Lower leg skin (tissue), 4 donors: ENCODE measurements at regions not wholly inside any gene's neighbourhood (a gene's known extent, or its start where the extent isn't known, plus 50 kb on each side); places are given as distances from the start of the nearest gene placed in this dataset.
"Not testable (repeated sequence)": the region's sequence is repeated elsewhere in the genome, so short reads cannot be mapped to it uniquely, and the experiment has no call there.

Experiments
- DNase-seq, 2 donors: peaks; one replicate each; pipeline ENCODE4 v3.0.0-alpha.2; 2019; ENCODE audit warnings: low spot score in 2 of 2
- H3K4me3 ChIP-seq: fragments of 200-600 bp; sonication (generic); 2 replicates; pipeline ENCODE4 v1.5.1; 2017; ENCODE audit warnings: mild to moderate bottlenecking, low read depth; ENCODE audit not compliant: poor library complexity, severe bottlenecking
- POLR2A ChIP-seq, 2 donors: fragments of 450-650 bp; IDR thresholded peaks; one replicate each; pipeline ENCODE4 v1.6.1; 2016 to 2017; ENCODE audit warnings: antibody characterized with exemption in 2 of 2, mild to moderate bottlenecking in 1 of 2, moderate library complexity in 1 of 2
- WGBS, 2 donors: methylation state at CpG; one replicate each; pipeline ENCODE4 v1.1.5; 2018; 5-methylcytosine and 5-hydroxymethylcytosine counted together
- intact Hi-C: fragments of 100-400 bp; cut with DNase I; formaldehyde crosslinking; loops from one replicate; pipeline ENCODE4 v1.15.0; 2023; ENCODE audit warnings: low total_unique reads
- TF ChIP-seq, protein P1 (sequence below), 3 donors: fragments of 450-650 bp; IDR thresholded peaks; one replicate each; pipeline ENCODE4 v1.5.1; 2016; ENCODE audit warnings: antibody characterized with exemption in 3 of 3, mild to moderate bottlenecking in 3 of 3, moderate library complexity in 2 of 3

DNA sequence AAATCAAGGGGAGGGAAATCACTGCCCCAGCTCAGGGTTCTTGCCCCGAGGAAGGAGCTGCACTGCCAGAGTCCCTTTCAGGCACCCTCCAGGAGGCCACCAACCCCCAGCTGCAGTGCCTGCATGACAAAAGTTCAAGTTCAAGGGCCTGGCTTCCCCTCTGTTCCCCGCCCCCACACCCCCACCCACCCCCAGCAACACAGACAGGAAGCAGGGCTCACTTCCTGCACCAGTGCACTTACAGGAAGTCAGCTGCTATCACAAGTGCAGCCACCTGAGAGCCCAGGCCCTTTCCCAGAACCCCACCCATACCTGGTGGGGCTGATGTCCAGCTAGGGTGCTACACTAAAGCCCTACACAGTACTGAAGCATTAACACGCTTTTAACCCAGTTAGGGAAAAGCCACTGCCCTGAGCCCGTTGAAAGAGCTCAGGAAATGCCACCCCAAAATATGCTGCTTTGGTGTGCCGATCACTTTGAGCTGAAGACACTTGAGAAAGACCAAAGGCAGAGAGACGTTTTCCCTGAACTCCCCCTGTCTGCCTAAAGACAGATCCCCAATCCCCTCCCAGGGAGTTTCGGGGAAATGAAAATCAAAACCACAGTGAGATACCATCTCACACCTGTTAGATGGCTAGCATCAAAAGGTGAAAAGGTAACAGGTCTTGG is 109.9 kb upstream of the CAB39 start:
- H3K4me3 ChIP-seq, result no peak overlapping the region
- intact Hi-C loops, result no loop called here
- no peak for DNase-seq
- 53 to 57% methylated on average over 7 of the region's 7 CpGs for WGBS, 2 donors
- no peak for TF ChIP-seq POLR2A (IDR thresholded peaks at IDR 0.05)
- TF ChIP-seq, protein P1, sequence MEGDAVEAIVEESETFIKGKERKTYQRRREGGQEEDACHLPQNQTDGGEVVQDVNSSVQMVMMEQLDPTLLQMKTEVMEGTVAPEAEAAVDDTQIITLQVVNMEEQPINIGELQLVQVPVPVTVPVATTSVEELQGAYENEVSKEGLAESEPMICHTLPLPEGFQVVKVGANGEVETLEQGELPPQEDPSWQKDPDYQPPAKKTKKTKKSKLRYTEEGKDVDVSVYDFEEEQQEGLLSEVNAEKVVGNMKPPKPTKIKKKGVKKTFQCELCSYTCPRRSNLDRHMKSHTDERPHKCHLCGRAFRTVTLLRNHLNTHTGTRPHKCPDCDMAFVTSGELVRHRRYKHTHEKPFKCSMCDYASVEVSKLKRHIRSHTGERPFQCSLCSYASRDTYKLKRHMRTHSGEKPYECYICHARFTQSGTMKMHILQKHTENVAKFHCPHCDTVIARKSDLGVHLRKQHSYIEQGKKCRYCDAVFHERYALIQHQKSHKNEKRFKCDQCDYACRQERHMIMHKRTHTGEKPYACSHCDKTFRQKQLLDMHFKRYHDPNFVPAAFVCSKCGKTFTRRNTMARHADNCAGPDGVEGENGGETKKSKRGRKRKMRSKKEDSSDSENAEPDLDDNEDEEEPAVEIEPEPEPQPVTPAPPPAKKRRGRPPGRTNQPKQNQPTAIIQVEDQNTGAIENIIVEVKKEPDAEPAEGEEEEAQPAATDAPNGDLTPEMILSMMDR (IDR thresholded peaks at IDR 0.05), result no peak

DNA sequence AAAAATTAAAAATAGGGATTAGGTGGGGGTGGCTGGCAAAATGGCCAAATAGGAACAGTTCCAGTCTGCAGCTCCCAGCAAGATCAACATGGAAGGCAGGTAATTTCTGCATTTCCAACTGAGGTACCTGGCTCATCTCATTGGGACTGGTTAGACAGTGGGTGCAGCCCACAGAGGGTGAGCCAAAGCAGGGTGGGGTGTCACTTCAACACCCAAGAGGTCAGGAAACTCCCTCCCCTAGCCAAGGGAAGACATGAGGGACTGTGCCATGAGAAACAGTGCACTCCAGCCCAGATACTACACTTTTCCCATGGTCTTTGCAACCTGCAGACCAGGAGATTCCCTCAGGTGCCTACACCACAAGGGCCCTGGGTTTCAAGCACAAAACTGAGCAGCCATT is 109.3 kb upstream of the CAB39 start:
- intact Hi-C loops, H3K4me3 ChIP-seq, DNase-seq: not testable (repeated sequence)

DNA sequence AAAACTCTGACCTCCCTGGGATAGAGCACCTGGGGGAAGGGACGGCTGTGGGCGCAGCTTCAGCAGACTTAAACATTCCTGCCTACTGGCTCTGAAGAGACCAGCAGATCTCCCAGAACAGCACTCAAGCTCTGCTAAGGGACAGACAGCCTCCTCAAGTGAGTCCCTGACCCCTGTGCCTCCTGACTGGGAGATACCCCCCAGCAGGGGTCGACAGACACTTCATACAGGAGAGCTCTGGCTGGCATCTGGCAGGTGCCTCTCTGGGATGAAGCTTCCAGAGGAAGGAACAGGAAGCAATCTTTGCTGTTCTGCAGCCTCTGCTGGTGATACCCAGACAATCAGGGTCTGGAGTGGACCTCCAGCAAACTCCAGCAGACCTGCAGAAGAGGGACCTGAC is 108.5 kb upstream of the CAB39 start:
- DNase-seq, result peak in 1 of 2 donors; percentile 63
- intact Hi-C loops, H3K4me3 ChIP-seq: not testable (repeated sequence)
- 82 to 91% methylated on average over 3 of the region's 3 CpGs for WGBS, 2 donors

DNA sequence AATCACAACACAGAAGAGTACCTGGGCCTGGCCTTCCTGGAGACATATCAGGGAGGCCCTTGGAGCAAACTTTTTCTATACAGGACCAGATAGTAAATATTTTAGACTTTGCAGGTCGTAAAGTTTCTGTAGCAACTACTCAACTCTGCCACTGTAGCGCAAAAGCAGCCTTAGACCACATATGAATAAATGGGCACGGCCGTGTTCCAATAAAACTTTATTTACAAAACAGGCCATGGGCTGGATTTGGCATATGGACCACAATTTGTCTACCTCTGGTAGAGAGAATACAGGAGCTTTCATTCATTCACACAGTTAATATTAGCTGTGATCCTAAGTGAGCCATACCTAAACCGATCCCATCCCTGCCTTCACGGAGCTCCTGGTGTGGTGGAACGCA is 98.6 kb upstream of the CAB39 start:
- H3K4me3 ChIP-seq, result no peak overlapping the region
- WGBS, 2 donors, result 95 to 97% methylated on average over 7 of the region's 7 CpGs
- intact Hi-C loops, result loop anchor here (5.0 to 10.0 kb wide), 2 partner anchors 607 to 819 kb away; no protein-coding TSS in a partner anchor
- no peak for DNase-seq
- no peak for TF ChIP-seq POLR2A (IDR thresholded peaks at IDR 0.05)
- TF ChIP-seq, protein P1 (IDR thresholded peaks at IDR 0.05), result no peak

DNA sequence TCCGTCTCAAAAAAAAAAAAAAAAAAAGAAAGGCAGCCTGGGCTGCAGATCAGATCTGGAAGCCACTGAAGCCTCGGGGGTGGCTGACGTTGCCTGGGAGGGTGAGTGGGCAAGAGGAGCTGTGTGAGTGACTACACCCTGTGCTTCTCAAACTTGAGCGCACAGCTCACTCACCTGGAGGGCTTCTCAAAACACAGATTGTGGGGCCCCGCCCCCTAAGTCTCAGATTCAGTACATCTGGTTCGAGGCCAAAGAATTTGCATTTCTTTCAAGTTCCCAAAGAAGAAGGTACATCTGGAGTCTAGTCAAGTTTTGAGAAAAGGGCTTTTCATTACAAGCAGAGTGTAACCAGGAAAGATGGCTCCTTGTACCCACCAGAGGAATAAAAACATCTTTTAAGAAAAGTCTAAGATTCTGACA is 97.7 kb upstream of the CAB39 start:
- no peak for TF ChIP-seq POLR2A (IDR thresholded peaks at IDR 0.05)
- TF ChIP-seq, protein P1 (IDR thresholded peaks at IDR 0.05), result no peak
- H3K4me3 ChIP-seq, result no peak overlapping the region
- no peak for DNase-seq
- intact Hi-C loops, result loop anchor here (5.0 to 10.0 kb wide), 2 partner anchors 608 to 820 kb away; no protein-coding TSS in a partner anchor
- WGBS, 2 donors, result 22 to 36% methylated on average over 6 of the region's 6 CpGs

DNA sequence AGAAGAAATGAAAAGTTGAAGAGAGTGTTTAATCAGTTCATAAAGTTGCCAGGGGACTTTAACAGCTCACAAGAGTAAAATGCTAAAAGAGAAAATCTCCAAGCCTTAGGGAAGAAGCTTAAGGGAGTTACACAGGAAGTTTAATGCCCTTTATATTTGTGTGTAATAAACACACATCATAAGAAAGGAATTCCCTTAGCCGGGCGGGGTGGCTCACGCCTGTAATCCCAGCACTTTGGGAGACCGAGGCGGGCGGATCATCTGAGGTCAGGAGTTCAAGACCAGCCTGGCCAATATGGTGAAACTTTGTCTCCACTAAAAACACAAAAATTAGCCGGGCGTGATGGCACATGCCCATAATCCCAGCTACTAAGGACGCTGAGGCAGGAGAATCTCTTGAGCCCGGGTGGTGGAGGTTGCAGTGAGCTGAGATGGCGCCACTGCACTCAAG is 95.4 kb upstream of the CAB39 start:
- DNase-seq, H3K4me3 ChIP-seq: not testable (repeated sequence)
- WGBS, 2 donors, result 36 to 49% methylated on average over 11 of the region's 11 CpGs
- intact Hi-C loops, result loop anchor here (10.0 kb wide), 1 partner anchor 822 kb away; no protein-coding TSS in a partner anchor

DNA sequence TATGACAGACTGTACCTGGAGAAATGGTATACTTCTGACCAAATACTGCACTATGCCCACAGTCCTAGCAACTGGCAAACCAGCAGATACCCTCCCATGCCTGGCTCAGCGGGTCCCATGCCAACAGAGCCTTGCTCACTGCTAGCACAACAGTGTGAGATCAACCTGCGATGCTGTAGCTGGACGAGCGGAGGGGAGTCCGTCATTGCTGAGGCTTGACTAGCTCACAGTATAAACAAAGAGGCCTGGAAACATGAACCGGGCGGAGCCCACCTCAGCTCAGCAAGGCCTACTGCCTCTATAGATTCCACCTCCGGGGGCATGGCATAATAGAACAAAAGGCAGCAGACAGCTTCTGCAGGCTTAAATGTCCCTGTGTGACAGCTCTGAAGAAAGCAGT is 93.2 kb upstream of the CAB39 start:
- WGBS, 2 donors, result 81 to 86% methylated on average over 8 of the region's 8 CpGs
- H3K4me3 ChIP-seq, result no peak overlapping the region
- DNase-seq, result no peak
- TF ChIP-seq, protein P1 (IDR thresholded peaks at IDR 0.05), result no peak
- no peak for TF ChIP-seq POLR2A (IDR thresholded peaks at IDR 0.05)
- intact Hi-C loops, result loop anchor here (10.0 kb wide), 1 partner anchor 825 kb away; no protein-coding TSS in a partner anchor

DNA sequence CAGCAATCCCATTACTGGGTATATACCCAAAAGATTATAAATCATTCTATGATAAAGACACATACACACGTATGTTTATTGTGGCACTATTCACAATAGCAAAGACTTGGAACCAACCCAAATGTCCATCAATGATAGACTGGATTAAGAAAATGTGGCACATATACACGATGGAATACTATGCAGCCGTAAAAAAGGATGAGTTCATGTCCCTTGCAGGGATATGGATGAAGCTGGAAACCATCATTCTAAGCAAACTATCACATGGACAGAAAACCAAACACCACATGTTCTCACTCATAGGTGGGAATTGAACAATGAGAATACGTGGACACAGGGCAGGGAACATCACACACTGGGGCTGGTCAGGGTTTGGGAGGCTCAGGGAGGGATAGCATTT is 87.4 kb upstream of the CAB39 start:
- intact Hi-C loops, DNase-seq, H3K4me3 ChIP-seq: not testable (repeated sequence)
- whole genome bisulfite sequencing, 2 donors, result 66 to 81% methylated on average over 4 of the region's 4 CpGs

DNA sequence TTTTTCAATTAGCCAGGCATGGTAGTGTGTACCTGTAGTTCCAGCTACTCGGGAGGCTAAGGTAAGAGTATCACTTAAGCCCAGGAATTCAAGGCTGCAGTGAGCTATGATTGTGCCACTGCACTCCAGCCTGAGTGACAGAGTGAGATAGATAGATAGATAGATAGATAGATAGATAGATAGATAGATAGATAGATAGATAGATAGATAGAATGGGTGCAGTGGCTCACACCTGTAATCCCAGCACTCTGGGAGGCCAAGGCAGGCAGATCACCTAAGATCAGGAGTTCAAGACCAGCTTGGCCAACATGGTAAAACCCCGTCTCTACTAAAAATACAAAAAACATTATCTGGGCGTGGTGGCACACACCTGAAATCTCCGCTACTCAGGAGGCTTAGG is 85.6 kb upstream of the CAB39 start:
- DNase-seq, H3K4me3 ChIP-seq, intact Hi-C loops: not testable (repeated sequence)
- WGBS, 2 donors, result 96 to 98% methylated on average over 4 of the region's 4 CpGs
